NCI-H748 treated with DMSO at 0.1 percent for 48 hours (cell line): ENCODE measurements at regions not wholly inside any gene's neighbourhood (a gene's known extent, or its start where the extent isn't known, plus 50 kb on each side); places are given as distances from the start of the nearest gene placed in this dataset.

Experiments used
- DNase-seq: peaks from one replicate; lab custom pipeline; 2025; lab: John Stamatoyannopoulos, UW

- no peak for DNase-seq
Measured at GRCh38 chr18:29157057-29157780, 980.3 kb upstream of the CDH2 start.

GRCh38 chr18:29156531-29156930 is 979.6 kb upstream of the CDH2 start:
- no peak for DNase-seq

- DNase-seq = no peak
Measured at GRCh38 chr18:29154758-29155725, 978.1 kb upstream of the CDH2 start.

DNA sequence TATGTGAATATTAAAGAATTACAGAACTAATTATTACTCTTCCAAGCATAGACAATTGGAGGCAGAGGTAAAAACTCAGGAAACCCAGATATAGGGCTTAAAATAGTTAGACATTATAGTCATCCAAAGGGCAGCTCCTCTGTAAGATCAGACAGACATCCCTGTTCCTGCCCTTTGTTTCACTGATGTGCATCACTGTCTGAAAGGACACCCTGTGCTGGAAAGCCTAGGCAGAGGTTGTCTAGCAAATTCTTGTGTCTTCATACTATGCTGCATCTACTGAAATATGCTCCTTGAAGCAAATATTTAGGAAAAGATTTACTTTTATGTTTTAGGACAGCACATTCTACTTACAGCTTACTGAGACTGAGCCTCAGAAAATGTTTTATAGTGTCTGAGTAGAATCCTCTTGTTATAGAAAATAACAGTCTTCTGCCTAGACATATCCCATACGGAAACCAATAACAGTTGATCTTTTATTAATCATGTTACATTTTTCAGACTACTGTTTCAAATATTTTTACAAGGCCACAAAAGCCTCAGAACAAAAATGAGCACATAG is 977.3 kb upstream of the CDH2 start:
- DNase-seq = no peak

- no peak for DNase-seq
Measured at GRCh38 chr18:29153091-29153490, 976.2 kb upstream of the CDH2 start.

DNA sequence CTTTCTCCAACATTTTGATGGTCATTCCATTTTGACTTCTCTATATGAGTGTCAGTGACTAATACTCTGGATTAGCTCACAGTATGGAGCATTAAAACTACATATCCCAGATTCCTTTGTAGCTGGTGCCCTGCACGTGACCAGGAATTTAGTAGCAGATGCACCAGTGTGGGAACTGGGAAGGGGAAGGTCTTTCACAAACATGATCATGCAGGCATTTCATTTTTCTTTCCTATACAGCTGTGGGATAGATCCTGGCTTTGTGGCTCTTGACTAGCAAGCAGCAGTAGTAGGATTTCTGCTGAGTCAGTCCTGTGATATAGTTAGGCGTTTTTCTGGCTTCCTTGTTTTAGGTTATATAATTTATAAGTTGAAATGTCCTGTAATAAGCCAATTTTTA is 971.0 kb upstream of the CDH2 start:
- DNase-seq = no peak

- peak; percentile 94 for DNase-seq
Measured at GRCh38 chr18:29146068-29146467, 969.1 kb upstream of the CDH2 start.

- no peak for DNase-seq
Measured at GRCh38 chr18:29140590-29140989, 963.7 kb upstream of the CDH2 start.

DNA sequence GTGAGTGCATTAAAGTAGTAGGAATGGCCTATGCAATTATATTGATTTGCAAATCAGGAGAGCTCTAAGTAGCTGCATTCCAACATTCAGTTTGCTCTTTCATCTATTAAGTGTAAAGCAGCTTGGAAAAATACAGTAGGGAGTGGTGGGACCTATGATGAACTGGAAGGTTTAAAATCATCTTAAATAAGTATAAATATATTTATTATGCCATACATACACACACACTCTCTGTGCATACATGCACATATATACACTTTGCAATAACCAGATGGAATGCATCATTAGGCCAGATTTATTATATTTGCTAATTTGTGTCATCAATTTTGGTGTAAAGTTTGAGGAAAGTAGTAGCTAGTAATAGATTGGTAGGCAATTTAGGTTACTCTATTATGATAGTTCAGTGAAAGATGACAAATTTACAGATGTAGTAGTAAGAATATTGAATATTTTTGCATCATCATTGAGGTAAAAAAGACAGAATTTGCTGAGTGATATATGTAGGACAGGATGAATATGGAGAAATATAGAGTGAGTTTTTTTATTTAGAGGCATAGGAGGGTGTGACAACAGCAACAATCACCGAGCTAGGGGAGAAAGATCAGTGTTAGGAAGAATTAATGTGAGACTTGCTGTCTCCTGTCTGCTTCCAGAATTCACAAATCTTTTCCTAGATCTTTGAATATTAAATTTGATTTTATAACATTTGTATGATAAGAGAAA is 961.0 kb upstream of the CDH2 start:
- no peak for DNase-seq

- no peak for DNase-seq
Measured at GRCh38 chr18:29123706-29124530, 947.0 kb upstream of the CDH2 start.

DNA sequence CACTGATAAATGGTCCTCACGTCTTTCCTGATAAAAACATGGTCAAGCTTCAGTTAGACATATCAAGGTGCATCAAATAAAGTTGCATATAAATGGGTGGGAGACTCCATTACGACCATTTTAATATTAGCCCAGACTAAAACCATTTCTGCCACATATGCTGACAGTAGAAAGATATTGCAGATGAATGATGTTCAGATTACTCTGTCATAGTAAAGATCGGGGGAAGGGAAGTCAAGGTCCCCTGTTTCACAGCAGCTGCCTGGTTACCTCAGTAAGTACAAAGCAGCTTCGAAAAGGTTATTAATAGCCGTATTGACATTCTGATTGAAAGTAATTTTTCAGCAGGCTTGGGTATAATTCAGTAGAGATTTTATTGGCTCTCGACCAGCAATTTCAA is 927.7 kb upstream of the CDH2 start:
- DNase-seq = peak; percentile 52

- DNase-seq = no peak
Measured at GRCh38 chr18:29104227-29104626, 927.3 kb upstream of the CDH2 start.

- DNase-seq = peak; percentile 84
Measured at GRCh38 chr18:29096079-29096770, 919.3 kb upstream of the CDH2 start.

GRCh38 chr18:29087616-29088246 is 910.8 kb upstream of the CDH2 start:
- no peak for DNase-seq

DNA sequence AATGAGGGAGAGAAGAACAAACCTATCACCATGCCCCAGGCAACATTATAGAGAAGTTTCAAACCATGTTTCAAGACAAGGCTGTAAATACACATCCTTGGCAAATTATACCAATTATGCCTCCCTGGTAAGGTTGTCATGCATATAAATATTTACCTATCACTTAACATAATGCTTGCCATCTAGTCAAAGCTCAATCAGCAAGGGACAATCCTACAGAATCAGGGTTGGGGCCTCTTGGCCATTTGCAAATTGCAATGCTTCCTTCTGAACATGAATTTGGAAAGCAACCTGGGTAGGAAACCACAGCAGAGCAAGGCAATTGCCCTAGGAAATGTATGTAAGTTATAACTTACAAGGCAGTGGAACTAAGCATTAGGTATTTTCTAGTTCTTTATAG is 907.2 kb upstream of the CDH2 start:
- DNase-seq = no peak

- DNase-seq = no peak
Measured at GRCh38 chr18:29083545-29083944, 906.6 kb upstream of the CDH2 start.

DNA sequence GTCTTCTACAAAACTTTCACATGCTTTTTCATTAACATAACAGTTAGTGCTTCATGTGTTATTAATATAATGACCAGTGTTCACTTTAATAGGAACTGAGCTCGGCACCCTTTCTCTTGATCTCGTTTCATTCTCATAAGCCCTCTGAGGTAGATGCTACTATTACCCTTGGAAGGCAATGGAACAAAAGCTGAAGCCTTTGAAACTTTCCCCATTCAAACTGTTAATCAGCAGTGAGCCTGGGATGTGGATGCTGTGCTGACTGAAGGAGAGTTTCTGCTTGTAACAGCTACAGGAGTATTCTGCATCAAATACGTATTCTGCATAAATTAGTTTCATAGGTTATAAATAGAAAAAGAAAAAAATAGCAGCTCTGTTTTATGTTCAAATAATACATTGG is 904.0 kb upstream of the CDH2 start:
- DNase-seq = no peak

GRCh38 chr18:29078273-29078672 is 901.3 kb upstream of the CDH2 start:
- no peak for DNase-seq

- no peak for DNase-seq
Measured at GRCh38 chr18:29077344-29077743, 900.4 kb upstream of the CDH2 start.

GRCh38 chr18:29076645-29077044 is 899.7 kb upstream of the CDH2 start:
- DNase-seq = no peak
